Transverse colon (tissue), 4 donors: ENCODE measurements at regions not wholly inside any gene's neighbourhood (a gene's known extent, or its start where the extent isn't known, plus 50 kb on each side); places are given as distances from the start of the nearest gene placed in this dataset.

Experiments
- CTCF ChIP-seq, 5 experiments: fragments of 200-600 bp in 3 of 5; fragments of 450-650 bp in 2 of 5; sonication (generic) in 3 of 5; IDR thresholded peaks; 1 replicate in 2 of 5; 2 replicates in 3 of 5; pipeline ENCODE4 v1.5.1; 2016 to 2017; ENCODE audit warnings: antibody characterized with exemption in 5 of 5, inconsistent platforms in 3 of 5, mild to moderate bottlenecking in 2 of 5, moderate library complexity in 1 of 5
- POLR2AphosphoS5 ChIP-seq, 3 donors: sonication (generic); formaldehyde crosslinking; IDR thresholded peaks; one replicate each; pipeline ENCODE4 v1.6.1; 2016; ENCODE audit warnings: antibody characterized with exemption in 3 of 3

GRCh38 chr10:36236931-36237330, 594.8 kb upstream of the FZD8 start:
- TF ChIP-seq CTCF (IDR thresholded peaks at IDR 0.05) (no peak), POLR2AphosphoS5 (IDR thresholded peaks at IDR 0.05) (no peak)
